Stimulated activated naive CD4-positive, alpha-beta T cell treated with Interleukin-2 at 50 U/mL for 16 hours (primary cell): ENCODE measurements at regions not wholly inside any gene's neighbourhood (a gene's known extent, or its start where the extent isn't known, plus 50 kb on each side); places are given as distances from the start of the nearest gene placed in this dataset.

Source experiments
- DNase-seq: peaks from one replicate; lab custom pipeline; 2025; lab: John Stamatoyannopoulos, UW

DNA sequence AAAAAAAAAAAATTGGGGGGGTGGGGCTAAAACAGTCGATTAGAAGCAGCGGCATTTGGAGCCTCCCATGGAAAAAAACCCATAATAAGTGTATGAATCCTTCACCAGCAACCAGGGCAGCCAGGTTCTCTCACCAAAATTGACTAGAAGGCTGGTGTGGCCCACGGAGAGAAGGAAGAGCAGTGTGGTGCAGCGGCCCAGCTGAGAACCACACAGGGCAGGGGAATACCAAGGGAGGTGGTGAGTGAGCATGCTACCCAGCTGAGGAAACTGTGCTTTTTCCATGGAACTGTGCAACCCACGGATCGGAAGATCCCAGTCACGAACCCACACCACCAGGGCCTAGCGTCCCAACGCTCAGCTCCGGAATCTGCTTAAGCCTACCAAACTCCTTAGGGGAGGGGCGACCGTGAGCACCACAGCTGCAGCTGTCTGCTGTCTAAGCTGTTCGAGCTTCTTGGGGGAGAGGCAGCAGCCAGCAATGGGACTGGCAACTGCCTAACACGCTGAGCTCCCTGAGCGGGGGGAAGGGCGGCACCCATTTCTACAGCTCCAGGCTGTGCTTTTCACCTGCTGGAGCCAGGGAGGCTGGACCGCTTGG lies 1037.2 kb upstream of the ACVR2A start:
- no peak for DNase-seq

DNA sequence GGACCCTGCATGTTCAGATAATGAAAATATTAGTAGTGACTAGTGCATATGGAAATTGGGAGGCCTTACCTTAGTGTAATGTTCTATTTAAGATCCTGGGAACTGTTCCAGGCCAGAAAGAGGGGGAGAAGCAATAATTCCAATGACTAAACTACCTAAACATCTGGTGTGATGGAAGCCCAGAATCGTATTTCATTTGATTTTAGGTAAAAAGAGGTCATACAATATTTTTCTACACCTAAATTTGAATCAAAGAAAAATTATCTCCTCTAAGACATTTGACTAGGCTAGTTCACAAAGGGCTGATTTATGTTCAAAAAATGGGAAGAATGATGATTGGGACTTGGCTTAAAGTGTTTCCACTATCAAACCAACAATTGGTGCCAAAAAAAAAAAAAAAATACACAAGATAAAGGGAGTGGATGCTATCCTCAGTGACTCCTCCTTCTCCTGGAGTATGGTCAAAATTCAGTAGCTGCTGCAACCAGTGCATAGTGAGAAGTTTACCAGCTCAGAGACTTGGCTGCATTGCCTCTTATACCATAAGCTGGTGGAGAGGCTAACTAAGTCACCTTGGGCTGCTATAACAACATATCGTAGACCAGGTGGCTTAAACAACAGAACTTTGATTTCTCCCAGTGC lies 1038.3 kb upstream of the ACVR2A start:
- no peak for DNase-seq

DNA sequence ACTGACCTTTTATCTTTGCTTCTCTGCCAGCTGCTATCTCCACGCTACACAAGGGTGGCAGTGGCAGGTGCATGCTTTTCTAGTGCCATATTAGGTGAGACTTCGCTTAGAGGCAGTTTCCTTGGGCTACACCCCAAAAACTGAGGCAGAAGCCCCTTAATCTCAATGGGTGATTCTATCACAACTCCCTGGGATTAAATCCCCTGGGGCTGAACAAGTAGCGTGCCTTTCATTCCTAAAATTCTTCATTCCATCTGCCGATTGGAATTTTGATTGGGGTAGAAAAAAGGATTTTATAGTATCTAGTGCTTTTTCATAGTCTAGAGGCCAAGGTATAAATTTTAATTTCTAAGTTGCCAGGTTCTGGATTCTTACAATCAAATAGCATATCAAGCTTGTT lies 1040.5 kb upstream of the ACVR2A start:
- no peak for DNase-seq

DNA sequence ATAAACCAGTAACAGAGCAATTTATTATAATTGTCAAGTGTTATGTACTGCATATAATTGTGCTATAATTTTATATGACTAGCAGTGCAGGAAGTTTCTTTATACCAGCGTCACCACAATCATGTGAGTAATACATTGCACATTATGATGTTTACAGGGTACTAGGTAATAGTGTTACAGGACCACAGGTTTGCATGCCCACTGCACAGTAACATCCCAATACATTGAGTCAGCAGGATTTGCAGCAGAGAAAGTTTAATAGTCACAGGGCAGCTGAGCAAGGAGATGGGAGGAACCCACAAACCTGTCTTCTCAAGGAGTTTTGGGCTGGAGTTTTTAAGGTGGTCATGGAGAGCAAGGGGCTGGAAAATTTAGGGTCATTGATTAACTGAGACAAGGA lies 1042.9 kb upstream of the ACVR2A start:
- DNase-seq, result no peak

DNA sequence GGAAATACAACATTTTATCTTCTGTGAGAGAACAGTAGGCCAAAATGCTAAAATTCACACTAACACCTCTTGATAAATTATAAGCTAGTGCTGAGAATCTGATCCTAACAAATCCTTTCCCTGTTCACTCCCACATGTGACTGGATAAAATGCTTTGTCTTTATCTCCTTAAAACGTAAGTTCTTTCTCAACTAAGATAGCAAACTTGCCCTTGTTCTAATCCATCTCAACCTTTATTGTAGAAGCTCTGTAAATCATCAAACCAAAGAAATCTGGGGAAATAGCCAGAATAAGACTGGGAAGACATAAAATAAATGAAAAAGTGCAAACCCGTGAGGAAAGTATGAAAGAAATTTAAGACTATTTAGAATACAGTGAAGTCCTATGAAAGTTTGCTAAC lies 1058.4 kb upstream of the ACVR2A start:
- DNase-seq, result no peak

DNA sequence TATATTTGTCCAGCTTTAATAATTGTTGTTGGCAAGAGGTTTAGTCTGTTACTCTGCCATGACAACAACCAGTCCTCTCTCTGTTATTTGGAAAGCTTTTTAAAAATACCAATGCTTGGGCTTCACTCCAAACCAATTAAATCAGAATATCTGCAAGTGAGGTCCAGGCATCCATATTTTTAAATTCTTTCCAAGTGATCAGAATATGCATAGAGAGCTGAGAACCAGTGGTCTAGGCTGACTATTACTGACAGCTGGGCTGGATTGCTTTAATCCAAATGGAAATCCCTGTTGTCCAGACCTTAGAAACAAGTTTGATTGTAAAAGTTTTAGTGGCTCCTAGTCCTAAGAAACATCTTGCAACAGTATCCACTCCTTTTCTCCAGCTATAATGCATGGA lies 1059.7 kb upstream of the ACVR2A start:
- DNase-seq, result no peak

DNA sequence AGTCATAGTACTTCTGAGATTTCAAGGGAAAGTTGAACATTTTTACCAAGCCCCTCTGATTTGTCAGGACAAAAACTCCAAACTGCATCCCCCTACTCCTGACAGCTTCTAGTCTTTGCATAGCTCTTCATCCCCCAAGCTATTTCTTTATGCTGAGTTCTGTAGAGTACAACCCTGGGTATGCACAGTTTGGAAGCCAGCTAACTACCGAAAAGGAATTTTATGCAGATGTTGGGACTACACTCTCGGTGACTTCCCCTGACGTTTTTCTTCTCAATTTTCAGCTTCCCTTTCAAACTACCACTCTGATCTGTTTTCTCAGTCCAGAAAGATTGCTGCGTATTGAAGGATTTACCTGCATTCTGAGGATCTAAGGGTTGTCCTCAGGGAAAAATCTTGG lies 1060.2 kb upstream of the ACVR2A start:
- no peak for DNase-seq

DNA sequence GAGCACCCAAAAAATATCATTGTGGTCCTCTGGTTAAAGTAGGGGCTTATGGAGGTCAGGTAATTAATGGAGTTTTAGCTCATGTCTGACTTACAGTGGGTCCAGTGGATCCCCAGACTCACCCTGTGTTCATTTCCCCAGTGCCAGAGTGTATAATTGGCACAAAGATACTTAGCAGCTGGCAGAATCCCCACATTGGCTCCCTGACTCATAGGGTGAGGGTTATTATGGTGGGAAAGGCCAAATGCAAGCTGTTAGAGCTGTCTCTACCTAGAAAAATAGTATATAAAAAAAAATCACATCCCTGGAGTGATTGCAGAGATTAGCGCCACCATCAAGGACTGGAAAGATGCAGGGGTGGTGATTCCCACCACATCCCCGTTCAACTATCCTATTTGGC lies 1067.6 kb upstream of the ACVR2A start:
- DNase-seq, result no peak

DNA sequence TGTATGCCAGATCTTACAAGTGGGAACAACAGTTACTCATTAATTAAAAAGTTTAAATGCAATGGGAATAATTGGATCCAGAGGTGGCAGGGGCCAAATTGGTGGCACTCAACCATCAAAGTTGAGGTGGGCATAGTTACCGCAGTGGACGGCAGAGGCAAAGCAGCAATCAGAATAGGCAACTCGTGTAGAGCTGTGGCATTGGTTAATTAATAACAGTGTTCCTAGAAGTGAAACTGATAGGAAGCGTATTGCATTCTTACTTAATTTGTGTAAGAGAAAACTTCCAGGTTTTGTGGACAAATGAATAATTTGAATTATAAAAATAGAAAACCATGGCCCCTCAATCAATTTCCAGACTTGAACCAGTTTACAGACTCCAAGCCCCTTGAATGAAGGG lies 1068.2 kb upstream of the ACVR2A start:
- no peak for DNase-seq

DNA sequence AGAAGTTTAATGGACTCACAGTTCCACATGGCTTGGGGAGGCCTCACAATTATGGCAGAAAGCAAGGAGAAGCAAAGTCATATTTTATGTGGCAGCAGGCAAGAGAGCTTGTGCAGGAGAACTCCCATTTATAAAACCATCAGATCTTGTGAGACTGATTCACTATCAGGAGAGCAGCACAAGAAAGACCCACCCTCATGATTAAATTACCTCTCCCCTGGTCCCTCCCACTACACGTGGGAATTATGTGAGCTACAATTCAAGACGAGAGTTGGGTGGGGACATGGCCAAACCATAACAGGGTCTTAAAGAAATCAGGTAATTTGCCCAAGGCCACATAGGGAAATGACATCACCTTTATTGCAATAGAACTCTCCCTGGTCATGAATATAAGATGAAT lies 1073.3 kb upstream of the ACVR2A start:
- no peak for DNase-seq

DNA sequence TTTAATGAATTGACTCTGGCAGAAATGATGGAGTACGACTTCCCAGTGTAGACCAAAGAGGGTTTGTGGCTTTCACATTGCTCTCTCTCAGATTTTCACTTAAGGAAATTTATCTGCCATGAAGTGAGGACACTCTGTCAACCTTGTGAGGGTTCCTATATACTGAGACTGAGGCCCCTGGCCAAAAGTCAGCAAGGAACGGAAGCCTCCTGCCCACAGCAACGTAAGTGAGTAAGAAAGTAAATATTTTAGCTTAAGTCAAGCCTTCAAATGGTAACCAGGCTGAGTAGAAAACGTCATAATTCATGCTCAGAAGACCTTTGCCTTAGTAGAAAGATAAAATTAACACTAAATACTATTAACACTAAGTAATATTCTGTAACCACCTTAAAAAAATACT lies 1080.5 kb upstream of the ACVR2A start:
- DNase-seq, result no peak

DNA sequence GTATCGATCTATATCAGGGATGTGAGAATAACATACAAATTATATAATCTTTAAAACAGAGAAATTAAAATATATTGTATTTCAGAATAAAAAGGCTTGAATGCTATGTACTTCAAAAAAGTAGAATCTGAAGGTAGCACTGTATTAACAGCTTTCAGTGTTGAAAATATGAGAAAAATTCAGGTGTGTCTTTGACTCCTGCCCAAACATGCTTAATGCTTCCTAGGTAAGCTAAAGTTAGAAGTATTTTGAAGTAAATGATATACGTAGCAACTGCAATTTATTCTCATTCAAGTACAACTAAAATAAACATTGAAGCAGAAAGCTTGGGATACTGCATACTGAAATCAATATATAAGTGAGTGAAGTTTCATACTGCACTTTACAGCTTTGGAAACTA lies 1082.0 kb upstream of the ACVR2A start:
- DNase-seq, result no peak

DNA sequence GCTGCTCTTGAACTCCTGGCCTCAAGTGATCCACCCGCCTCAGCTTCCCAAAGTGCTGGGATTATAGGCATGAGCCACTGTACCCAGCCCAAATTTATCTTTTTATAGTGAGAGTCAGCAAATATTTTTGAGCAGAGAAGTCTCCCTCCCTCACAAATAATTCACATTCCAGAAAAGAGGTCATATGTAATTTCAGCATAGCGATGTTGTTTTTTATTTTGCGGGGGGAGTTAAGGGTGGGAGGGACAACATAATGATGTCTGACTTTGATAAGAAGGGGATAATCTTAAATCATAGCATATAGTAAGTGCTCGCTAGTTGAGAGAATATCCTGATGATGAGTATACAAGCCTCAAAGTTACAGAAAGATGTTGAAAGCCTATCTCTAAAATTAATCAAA lies 1090.2 kb upstream of the ACVR2A start:
- no peak for DNase-seq

DNA sequence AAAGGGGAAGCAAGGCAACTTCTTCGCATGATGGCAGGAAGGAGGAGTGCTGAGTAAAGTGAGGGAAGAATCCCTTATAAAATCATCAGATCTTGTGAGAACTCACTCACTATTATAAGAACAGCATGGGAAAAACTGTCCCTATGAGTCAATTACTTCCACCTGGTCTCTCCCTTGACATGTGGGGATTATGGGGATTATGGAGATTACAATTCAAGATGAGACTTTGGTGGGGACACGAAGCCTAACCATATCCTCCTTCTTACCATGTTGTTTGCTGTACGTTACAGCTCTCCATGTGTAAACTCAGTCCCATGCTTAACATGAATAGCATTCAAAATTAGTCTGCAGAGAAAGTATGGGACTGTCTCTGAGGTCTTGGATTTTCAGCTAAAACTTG lies 1096.8 kb upstream of the ACVR2A start:
- no peak for DNase-seq

DNA sequence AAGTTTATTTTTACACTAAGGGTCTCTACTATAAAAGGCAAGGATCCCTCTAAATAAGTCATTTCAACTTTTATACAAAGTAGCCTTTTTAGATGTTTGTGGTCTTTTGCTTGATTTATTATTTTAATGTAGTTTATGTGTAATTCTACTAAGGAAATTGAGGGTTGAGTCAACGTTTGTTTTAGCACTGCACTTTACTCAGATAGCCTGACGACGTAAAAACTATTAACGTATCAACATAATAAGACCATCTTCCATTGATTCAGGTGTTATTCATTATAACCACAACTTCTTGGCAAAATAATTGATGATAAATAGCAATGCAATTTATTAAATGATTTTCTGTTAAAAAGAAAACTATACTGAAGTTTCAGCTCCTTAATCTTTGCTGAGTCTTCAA lies 1103.6 kb upstream of the ACVR2A start:
- no peak for DNase-seq

DNA sequence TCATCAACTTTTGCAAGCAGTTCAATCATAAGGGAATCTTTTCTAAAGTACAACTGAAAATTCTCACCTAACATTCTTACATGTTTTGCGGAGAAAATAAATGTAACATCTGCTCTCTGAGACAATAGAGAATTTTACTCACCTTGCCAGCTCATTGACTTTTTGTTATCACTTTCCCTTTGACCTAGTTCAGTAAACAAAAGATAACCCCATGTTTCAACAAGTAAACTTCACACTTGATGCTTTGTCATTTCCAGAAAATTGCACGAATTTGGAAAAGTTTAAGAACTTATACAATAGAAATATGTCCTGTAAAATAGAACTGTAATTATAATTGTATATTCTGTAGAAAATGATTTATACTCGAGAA lies 1110.0 kb upstream of the ACVR2A start:
- no peak for DNase-seq

DNA sequence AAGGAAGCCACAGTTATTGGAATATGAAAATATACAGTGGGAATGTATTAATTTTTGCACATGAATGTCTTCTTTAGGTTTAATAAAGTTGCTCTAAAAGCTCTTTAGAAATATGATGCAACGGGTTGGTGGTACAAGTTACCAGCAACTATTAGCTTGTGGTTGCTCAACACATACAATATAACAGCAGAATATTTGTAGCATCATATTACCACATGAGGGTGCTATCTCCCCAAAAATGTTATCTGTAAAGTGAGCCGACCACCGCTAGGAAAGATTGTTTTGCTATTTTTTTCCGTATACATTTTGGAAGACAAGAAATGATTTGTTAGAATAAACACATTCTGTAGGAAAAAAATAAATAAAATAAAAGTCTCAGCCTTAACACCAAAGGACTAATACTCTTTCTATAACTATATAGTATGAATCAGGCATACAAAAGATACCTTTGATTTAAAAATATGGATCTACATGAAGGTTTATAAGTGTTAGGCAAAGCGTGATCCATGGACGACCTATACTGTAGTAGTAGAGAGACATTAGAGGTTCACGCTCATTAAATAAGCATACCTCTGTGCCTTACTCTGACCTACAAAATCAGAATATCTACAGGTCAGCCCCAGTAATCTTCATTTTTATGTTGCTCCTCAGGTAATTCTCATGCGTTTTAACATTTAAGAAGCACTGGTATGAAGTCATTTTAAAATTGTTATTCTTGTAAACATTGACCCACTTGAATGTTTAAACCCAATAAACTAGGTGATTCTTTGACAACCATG lies 1110.6 kb upstream of the ACVR2A start:
- no peak for DNase-seq

DNA sequence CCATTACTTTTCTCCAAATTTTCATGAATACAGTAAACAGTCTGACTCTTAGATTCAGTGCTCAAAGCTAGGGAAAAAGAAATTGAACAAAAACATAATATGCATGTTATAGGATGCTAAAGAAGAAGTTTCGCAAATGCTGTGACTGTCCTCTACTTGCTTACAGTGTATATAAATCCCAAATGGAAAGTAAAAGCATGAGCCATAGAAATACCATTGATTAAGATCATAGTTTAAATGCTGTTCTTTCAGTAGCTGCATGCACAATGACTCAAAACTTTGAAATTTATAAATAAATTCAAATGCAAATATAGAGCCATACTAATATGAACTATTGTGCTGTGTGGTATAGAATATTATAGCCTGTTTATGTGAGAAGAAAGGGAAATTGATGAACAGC lies 1113.9 kb upstream of the ACVR2A start:
- no peak for DNase-seq

DNA sequence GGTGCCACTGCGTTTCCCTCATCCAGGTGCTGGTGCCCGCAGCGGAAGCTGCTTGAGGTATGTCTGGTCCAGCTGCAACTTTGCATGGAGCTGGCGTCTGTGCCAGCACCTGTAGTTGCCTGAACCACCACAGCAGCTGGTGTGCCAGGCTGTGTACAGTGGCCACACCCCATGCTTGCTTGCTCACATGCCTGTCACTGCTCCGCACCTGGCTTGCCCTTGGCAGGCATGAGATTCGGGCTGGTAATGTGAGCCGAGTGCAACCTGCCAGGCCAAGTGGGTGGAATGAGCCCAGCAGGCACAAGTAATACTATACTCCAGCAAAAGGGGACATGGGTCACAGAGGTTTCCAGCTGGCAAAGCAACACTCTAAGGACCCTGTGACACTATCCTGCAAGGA lies 1123.3 kb upstream of the ACVR2A start:
- no peak for DNase-seq

DNA sequence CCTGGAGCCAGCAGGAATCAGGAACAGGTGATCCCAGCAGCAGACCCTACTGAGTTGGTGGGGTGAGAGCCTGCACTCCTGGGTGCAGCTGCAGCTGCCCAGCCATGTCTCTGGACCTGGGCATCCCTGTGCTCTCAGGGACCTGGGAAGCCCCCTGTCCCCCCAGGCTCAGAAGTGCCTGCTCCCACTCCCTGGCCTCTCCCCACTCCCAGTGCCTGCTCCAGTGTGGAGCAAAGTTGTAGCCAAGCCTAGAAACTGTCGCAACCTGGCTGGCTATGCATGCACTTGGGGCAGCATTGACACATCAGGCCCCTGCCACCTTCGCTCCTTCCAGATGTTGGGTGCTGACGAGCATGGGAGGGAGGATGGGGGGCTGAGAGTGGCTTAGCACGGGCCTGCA lies 1124.7 kb upstream of the ACVR2A start:
- no peak for DNase-seq

DNA sequence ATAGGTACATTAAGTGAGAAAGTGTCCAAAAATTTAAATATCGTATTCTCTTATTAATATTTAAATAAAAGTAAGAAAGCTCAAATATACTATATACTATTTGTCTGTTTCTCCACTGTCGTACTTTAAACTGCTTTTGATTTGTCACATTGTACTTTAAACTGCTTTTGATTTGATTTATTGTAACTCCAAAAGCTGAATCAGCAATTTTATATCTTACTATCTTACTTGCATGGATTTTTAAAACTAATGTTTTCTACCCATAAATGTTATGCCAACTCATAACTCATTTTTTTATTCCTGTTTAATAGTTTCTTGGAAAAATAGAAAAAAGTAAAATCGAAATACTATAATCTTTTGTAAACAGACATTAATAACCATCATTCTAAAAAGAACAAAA lies 1128.2 kb upstream of the ACVR2A start:
- no peak for DNase-seq

DNA sequence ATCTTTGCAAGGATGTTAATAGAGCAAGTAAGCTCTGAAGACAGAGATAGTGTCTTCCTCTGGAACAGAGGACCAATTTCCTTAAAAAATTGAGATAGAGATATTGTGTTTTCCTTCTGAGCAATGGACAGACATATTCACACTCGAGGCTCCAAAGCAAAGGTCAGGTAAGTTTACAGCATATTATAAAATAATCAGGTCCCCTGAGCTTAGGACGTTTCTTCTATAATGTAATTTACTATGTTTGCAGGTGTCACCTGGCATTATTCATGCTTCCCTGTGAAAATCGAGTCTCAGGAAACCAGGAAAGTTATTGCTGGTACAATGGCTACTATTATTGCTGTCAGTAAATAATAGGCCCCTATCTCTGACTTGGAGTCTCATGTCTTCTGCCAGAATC lies 1135.8 kb upstream of the ACVR2A start:
- no peak for DNase-seq

DNA sequence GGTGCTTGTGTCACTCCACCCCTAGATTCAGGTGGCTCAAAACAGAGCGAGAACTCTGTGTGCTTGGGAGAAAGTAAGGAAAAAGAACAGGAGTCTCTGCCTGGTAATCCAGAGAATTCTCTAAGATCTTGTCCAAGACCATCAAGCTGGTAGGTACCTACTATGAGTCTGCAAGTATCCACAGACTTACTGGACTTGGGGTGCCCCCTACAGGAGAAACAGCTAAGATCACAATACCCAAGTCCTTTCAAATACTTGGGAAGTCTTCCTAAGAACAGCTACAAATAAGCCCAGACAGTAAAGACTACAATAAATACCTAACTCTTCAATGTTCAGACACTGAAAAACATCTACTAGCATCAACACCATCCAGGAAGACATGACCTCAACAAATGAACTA lies 1143.6 kb upstream of the ACVR2A start:
- DNase-seq, result no peak

DNA sequence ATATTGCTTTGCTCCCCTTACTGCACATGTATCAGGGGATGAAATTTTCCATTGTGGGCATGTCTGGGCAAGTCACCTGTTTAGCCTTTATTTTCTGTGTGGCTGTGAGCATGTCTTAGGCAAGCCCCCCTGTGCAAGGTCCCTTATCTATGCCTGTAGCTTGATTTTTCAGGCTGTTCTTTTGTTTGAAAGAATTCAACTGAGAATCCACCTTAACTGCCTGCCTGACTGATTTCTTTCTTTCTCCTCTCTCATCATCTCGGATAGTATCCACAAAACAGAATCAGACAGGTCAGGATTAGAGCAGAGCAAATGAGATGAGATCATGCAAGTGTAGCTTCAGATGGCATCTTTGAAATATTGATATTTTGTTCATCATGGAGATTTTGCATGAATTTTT lies 1147.5 kb upstream of the ACVR2A start:
- no peak for DNase-seq
